Fibroblast of lung (primary cell): ENCODE measurements at regions not wholly inside any gene's neighbourhood (a gene's known extent, or its start where the extent isn't known, plus 50 kb on each side); places are given as distances from the start of the nearest gene placed in this dataset.

Source experiments
- DNase-seq, 2 donors: peaks; one replicate each; pipeline versions ENCODE4 v3.0.0 to v3.0.0-alpha.2; 2010; ENCODE audit warnings: low read depth in 2 of 2
- H2AFZ ChIP-seq: 2 replicates; pipeline ENCODE4 v1.5.1; 2012; ENCODE audit warnings: low read length, control low read depth, inconsistent platforms
- H3K27ac ChIP-seq: 2 replicates; pipeline ENCODE4 v1.5.1; 2011; ENCODE audit warnings: low read length, control low read depth; ENCODE audit not compliant: insufficient read depth
- H3K27me3 ChIP-seq: 2 replicates; pipeline ENCODE4 v1.5.1; 2011; ENCODE audit warnings: mild to moderate bottlenecking, low read length; ENCODE audit not compliant: control insufficient read depth, insufficient read depth
- H3K36me3 ChIP-seq: 2 replicates; pipeline ENCODE4 v1.5.1; 2011; ENCODE audit warnings: low read length; ENCODE audit not compliant: control insufficient read depth, insufficient read depth
- H3K4me1 ChIP-seq: 2 replicates; pipeline ENCODE4 v1.5.1; 2011; ENCODE audit warnings: low read length; ENCODE audit not compliant: control insufficient read depth, insufficient read depth; ENCODE audit errors: extremely low read depth
- H3K4me2 ChIP-seq: 2 replicates; pipeline ENCODE4 v1.5.1; 2011; ENCODE audit warnings: low read length, control low read depth; ENCODE audit not compliant: insufficient read depth; ENCODE audit errors: extremely low read depth
- H3K4me3 ChIP-seq, 4 experiments: fragments of 200-600 bp in 1 of 4; sonication (generic) in 1 of 4; replicated peaks in 1 of 4; 2 replicates each; pipeline ENCODE4 v1.5.1; 2011 to 2016; ENCODE audit warnings: low read length in 4 of 4, low read depth in 3 of 4, mild to moderate bottlenecking in 3 of 4, control low read depth in 2 of 4, inconsistent platforms in 1 of 4, mixed read lengths in 1 of 4; ENCODE audit not compliant: insufficient read depth in 1 of 4; ENCODE audit errors: control extremely low read depth in 1 of 4
- H3K79me2 ChIP-seq: 2 replicates; pipeline ENCODE4 v1.5.1; 2012; ENCODE audit warnings: mild to moderate bottlenecking, low read length, inconsistent platforms; ENCODE audit not compliant: control insufficient read depth, insufficient read depth
- H3K9ac ChIP-seq: 2 replicates; pipeline ENCODE4 v1.5.1; 2011; ENCODE audit warnings: mild to moderate bottlenecking, low read length, control low read depth; ENCODE audit not compliant: insufficient read depth
- H3K9me3 ChIP-seq: 2 replicates; pipeline ENCODE4 v1.5.1; 2012; ENCODE audit warnings: low read depth, low read length; ENCODE audit not compliant: control insufficient read depth, insufficient read depth
- H4K20me1 ChIP-seq: 2 replicates; pipeline ENCODE4 v1.5.1; 2011; ENCODE audit warnings: low read length; ENCODE audit not compliant: control insufficient read depth, insufficient read depth; ENCODE audit errors: extremely low read depth
- CTCF ChIP-seq, 2 donors: IDR thresholded peaks in 1 of 2; conservative IDR thresholded peaks in 1 of 2; 1 replicate in 1 of 2; 2 replicates in 1 of 2; pipeline ENCODE4 v1.5.1; 2011 to 2012; ENCODE audit warnings: low read length in 2 of 2, control low read depth in 1 of 2, inconsistent platforms in 1 of 2, low read depth in 1 of 2, mild to moderate bottlenecking in 1 of 2
- EZH2 ChIP-seq: IDR thresholded peaks from 2 replicates; pipeline ENCODE4 v1.5.1; 2012; ENCODE audit warnings: low read length, control low read depth, mild to moderate bottlenecking; ENCODE audit errors: missing control alignments

GRCh38 chr1:29868096-29868495 is 631.8 kb downstream of the PTPRU start:
- Histone ChIP-seq H3K9ac (no peak overlapping the region), H3K36me3 (no peaks in the 10 kb centered on the region), H3K4me1 (no peaks in the 10 kb centered on the region), H3K27me3 (no peaks in the 10 kb centered on the region), H4K20me1 (no peaks in the 10 kb centered on the region), H3K9me3 (no peaks in the 10 kb centered on the region), H3K4me2 (no peak overlapping the region), H3K27ac (no peak overlapping the region), H2AFZ (no peak overlapping the region), H3K4me3 (no peak overlapping the region), H3K79me2 (no peaks in the 10 kb centered on the region)
- TF ChIP-seq CTCF (conservative IDR thresholded peaks at IDR 0.05 in 1 of 2, IDR thresholded peaks at IDR 0.05 in 1 of 2; ENCODE audit: low read depth in 1 of 2, low read length in 2 of 2) (no peak), EZH2 (no peak)
- no peak for DNase-seq

DNA sequence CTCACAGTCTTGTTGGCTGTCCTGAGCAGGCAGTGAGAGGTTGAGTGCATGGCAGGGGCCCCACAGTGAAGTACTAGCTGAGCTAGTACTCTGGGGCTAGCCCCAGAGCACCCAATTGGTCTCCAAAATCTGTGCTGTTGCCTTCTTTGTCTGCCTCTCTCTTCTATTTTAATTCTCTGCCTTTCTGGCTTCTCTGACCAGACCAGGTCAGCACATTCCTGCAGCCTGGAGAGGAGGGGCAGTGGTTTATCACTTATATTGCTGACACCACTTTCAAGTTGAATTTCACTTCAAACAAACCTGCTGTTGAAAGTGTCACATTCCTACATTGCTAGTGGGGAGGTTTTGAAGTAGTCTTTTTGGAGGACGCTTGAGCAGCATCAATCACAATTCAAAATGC is 628.7 kb downstream of the PTPRU start:
- TF ChIP-seq EZH2 = no peak
- no peak for TF ChIP-seq CTCF (conservative IDR thresholded peaks at IDR 0.05 in 1 of 2, IDR thresholded peaks at IDR 0.05 in 1 of 2; ENCODE audit: low read depth in 1 of 2, low read length in 2 of 2)
- H3K4me3 ChIP-seq = no peak overlapping the region
- H2AFZ ChIP-seq = no peak overlapping the region
- no peaks in the 10 kb centered on the region for H4K20me1 ChIP-seq
- no peak overlapping the region for H3K4me2 ChIP-seq
- H3K9me3 ChIP-seq = no peaks in the 10 kb centered on the region
- H3K4me1 ChIP-seq = no peaks in the 10 kb centered on the region
- H3K36me3 ChIP-seq = no peaks in the 10 kb centered on the region
- H3K27ac ChIP-seq = no peak overlapping the region
- H3K9ac ChIP-seq = no peak overlapping the region
- H3K27me3 ChIP-seq = no peaks in the 10 kb centered on the region
- no peaks in the 10 kb centered on the region for H3K79me2 ChIP-seq
- DNase-seq = no peak

DNA sequence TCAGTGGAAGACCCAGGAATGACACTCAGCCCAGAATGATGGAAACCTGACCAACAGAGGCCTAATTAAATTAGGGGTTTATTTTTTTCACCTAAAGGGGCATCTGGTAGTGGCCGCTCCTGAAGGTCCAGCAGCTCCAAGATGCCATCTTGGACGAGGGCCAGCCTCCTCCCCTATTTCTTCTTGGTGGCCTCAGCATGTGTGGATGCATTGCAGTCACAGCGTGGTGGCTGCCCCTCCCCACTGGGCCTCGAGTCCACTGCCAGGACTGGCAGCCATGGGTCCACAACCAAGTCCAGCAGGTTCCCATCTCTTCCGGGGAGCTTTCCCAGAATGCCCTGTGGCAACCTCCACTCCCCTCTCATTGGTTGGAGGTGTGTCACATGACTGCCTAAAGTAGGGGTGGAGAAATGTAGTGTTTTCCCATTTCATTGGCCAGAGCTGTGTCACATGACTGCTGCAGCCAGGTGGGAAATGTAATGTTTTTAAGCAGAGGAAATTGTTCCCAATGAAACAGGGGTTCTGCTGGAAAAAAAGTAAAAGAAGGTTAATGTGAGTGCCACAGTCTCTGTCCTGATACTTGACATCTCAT is 628.2 kb downstream of the PTPRU start:
- no peak for DNase-seq
- H3K9ac ChIP-seq = no peak overlapping the region
- no peaks in the 10 kb centered on the region for H3K4me1 ChIP-seq
- H2AFZ ChIP-seq = no peak overlapping the region
- no peak overlapping the region for H3K4me2 ChIP-seq
- no peak overlapping the region for H3K27ac ChIP-seq
- no peaks in the 10 kb centered on the region for H4K20me1 ChIP-seq
- H3K27me3 ChIP-seq = no peaks in the 10 kb centered on the region
- H3K36me3 ChIP-seq = no peaks in the 10 kb centered on the region
- TF ChIP-seq CTCF (conservative IDR thresholded peaks at IDR 0.05 in 1 of 2, IDR thresholded peaks at IDR 0.05 in 1 of 2; ENCODE audit: low read depth in 1 of 2, low read length in 2 of 2) (no peak), EZH2 (no peak)
- H3K79me2 ChIP-seq = no peaks in the 10 kb centered on the region
- H3K4me3 ChIP-seq = no peak overlapping the region
- H3K9me3 ChIP-seq = no peaks in the 10 kb centered on the region
